KMS-11 (cell line): ENCODE measurements at regions not wholly inside any gene's neighbourhood (a gene's known extent, or its start where the extent isn't known, plus 50 kb on each side); places are given as distances from the start of the nearest gene placed in this dataset.

Experiments used
- H2AFZ ChIP-seq: fragments of 200-600 bp; sonication (generic); 2 replicates; pipeline ENCODE4 v1.6.1; 2016; ENCODE audit warnings: antibody characterized with exemption, mixed run types, low read depth
- H3K27ac ChIP-seq: fragments of 200-600 bp; sonication (generic); 2 replicates; pipeline ENCODE4 v1.6.1; 2016; ENCODE audit warnings: mild to moderate bottlenecking, mixed run types
- H3K27me3 ChIP-seq: fragments of 200-600 bp; sonication (generic); 2 replicates; pipeline ENCODE4 v1.6.1; 2017; ENCODE audit warnings: mild to moderate bottlenecking, low read depth, mixed run types, moderate library complexity; ENCODE audit not compliant: insufficient read depth
- H3K36me3 ChIP-seq: fragments of 200-600 bp; sonication (generic); 2 replicates; pipeline ENCODE4 v1.6.1; 2017; ENCODE audit warnings: mild to moderate bottlenecking, mixed run types; ENCODE audit not compliant: insufficient read depth
- H3K4me1 ChIP-seq: fragments of 200-600 bp; sonication (generic); 2 replicates; pipeline ENCODE4 v1.6.1; 2016; ENCODE audit warnings: mild to moderate bottlenecking, low read depth, mixed run types; ENCODE audit not compliant: poor library complexity, severe bottlenecking
- H3K4me2 ChIP-seq: fragments of 200-600 bp; sonication (generic); 2 replicates; pipeline ENCODE4 v1.7.0; 2016; ENCODE audit warnings: mild to moderate bottlenecking, mixed run types
- H3K4me3 ChIP-seq: fragments of 200-600 bp; sonication (generic); IDR thresholded peaks from 2 replicates; pipeline ENCODE4 v1.6.1; 2017; ENCODE audit warnings: low read depth, low read length, mixed read lengths; ENCODE audit not compliant: insufficient read depth
- H3K79me2 ChIP-seq: fragments of 200-600 bp; sonication (generic); 2 replicates; pipeline ENCODE4 v1.6.1; 2016; ENCODE audit warnings: low read depth, mixed run types; ENCODE audit not compliant: insufficient read depth
- H3K9ac ChIP-seq: fragments of 200-600 bp; sonication (generic); 2 replicates; pipeline ENCODE4 v1.6.1; 2016; ENCODE audit warnings: mild to moderate bottlenecking, mixed run types
- H4K20me1 ChIP-seq: fragments of 200-600 bp; sonication (generic); 2 replicates; pipeline ENCODE4 v1.6.1; 2016; ENCODE audit warnings: mild to moderate bottlenecking, mixed run types; ENCODE audit not compliant: insufficient read depth
- TF ChIP-seq, protein P1 (sequence below): fragments of 200-600 bp; sonication (generic); conservative IDR thresholded peaks from 2 replicates; pipeline ENCODE4 v1.6.1; 2017; ENCODE audit warnings: low read depth, mild to moderate bottlenecking, antibody characterized with exemption, low read length, moderate library complexity, mixed read lengths

DNA sequence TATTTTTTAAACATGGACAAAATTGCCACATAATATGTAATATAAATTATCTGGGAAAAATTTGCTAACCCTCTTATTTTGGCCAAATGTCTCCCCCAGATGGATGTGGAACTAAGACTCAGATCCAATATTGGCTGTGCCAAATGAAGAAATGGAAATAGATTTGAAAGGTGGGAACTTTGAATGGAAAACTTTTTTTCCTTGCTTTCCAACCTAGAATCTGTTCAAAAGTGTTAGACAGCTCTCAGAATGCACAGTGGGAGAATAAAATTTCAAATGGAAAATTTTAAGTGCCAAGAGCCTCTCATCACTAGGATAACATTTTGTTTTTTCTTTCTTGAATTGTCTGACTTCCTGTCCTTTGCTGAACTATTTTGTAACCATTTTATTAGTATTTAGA, 142.6 kb upstream of the GAS1 start:
- Histone ChIP-seq H3K4me3 (no peak overlapping the region), H3K4me2 (no peak overlapping the region), H3K4me1 (no peaks in the 10 kb centered on the region), H4K20me1 (no peaks in the 10 kb centered on the region), H2AFZ (no peak overlapping the region), H3K27ac (no peak overlapping the region), H3K9ac (no peak overlapping the region), H3K36me3 (no peaks in the 10 kb centered on the region; the same call in 1 of the 2 replicates), H3K27me3 (no peaks in the 10 kb centered on the region), H3K79me2 (no peaks in the 10 kb centered on the region)
- TF ChIP-seq, protein P1, sequence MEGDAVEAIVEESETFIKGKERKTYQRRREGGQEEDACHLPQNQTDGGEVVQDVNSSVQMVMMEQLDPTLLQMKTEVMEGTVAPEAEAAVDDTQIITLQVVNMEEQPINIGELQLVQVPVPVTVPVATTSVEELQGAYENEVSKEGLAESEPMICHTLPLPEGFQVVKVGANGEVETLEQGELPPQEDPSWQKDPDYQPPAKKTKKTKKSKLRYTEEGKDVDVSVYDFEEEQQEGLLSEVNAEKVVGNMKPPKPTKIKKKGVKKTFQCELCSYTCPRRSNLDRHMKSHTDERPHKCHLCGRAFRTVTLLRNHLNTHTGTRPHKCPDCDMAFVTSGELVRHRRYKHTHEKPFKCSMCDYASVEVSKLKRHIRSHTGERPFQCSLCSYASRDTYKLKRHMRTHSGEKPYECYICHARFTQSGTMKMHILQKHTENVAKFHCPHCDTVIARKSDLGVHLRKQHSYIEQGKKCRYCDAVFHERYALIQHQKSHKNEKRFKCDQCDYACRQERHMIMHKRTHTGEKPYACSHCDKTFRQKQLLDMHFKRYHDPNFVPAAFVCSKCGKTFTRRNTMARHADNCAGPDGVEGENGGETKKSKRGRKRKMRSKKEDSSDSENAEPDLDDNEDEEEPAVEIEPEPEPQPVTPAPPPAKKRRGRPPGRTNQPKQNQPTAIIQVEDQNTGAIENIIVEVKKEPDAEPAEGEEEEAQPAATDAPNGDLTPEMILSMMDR, result no peak

DNA sequence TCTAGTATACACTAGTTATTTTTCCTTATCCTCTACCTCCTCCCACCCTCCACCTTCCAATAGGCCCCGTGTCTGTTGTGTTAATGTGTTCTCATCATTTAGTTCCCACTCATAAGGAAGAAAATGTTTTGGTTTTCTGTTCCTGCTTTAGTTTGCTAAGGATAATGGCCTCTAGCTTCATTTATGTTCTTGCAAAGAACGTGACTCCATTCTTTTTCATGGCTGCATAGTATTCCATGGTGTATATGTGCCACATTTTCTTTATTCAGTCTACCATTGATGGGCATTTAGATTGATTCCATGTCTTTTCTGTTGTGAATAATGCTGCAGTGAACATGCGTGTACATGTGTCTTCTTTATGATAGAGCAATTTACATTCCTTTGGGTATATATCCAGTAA, 146.5 kb upstream of the GAS1 start:
- TF ChIP-seq, protein P1, result no peak
- Histone ChIP-seq H3K36me3 (no peaks in the 10 kb centered on the region; the same call in 1 of the 2 replicates), H3K4me2 (no peak overlapping the region), H4K20me1 (no peaks in the 10 kb centered on the region), H2AFZ (no peak overlapping the region), H3K27me3 (no peaks in the 10 kb centered on the region), H3K79me2 (no peaks in the 10 kb centered on the region), H3K27ac (no peak overlapping the region), H3K9ac (no peak overlapping the region), H3K4me3 (no peak overlapping the region), H3K4me1 (no peaks in the 10 kb centered on the region)

DNA sequence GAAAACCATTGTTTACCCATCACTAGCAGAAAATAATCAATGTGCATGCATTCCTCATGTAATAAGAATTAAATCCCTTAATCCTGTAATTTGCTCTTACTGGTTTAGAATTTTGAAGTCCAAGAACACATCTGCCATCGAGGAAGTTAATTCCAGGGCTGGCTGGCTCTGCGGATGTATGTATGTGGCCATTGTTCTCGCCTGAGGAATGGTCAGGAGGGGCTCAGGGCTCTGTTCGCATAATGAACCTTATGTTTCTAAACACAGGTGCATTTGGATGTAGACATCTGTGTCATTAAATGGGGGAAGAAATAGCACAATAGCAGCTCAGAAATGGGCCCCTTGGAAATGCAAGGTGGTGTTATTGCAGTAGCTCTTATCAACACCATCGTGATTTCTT, 148.6 kb upstream of the GAS1 start:
- Histone ChIP-seq H3K9ac (no peak overlapping the region), H2AFZ (no peak overlapping the region), H3K79me2 (no peaks in the 10 kb centered on the region), H3K36me3 (no peaks in the 10 kb centered on the region), H3K27ac (no peak overlapping the region), H3K27me3 (no peaks in the 10 kb centered on the region), H3K4me2 (no peak overlapping the region), H4K20me1 (no peaks in the 10 kb centered on the region), H3K4me3 (no peak overlapping the region), H3K4me1 (no peaks in the 10 kb centered on the region)
- TF ChIP-seq, protein P1, result no peak

DNA sequence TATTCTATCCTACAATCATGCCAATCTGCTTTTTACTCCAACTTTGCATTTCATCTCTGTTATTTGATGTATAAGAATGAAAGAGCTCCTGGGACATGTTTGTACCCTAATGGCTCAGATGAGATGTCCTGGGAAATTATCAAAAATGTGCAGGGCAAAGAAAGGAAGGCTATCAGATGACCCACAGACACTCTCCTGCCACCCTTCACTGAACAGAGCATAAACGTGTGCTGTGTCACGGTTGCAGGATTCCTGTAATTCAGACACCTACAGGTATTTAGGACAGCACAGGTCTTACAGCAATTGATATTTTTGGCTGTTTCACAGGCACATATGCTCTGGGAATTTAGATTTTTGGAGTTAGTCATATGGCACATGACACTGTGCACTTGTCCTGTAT, 149.2 kb upstream of the GAS1 start:
- Histone ChIP-seq H3K27me3 (no peaks in the 10 kb centered on the region), H3K4me3 (no peak overlapping the region), H3K4me1 (no peaks in the 10 kb centered on the region), H4K20me1 (no peaks in the 10 kb centered on the region), H2AFZ (no peak overlapping the region), H3K36me3 (no peaks in the 10 kb centered on the region), H3K27ac (no peak overlapping the region), H3K9ac (no peak overlapping the region), H3K79me2 (no peaks in the 10 kb centered on the region), H3K4me2 (no peak overlapping the region)
- TF ChIP-seq, protein P1, result no peak

DNA sequence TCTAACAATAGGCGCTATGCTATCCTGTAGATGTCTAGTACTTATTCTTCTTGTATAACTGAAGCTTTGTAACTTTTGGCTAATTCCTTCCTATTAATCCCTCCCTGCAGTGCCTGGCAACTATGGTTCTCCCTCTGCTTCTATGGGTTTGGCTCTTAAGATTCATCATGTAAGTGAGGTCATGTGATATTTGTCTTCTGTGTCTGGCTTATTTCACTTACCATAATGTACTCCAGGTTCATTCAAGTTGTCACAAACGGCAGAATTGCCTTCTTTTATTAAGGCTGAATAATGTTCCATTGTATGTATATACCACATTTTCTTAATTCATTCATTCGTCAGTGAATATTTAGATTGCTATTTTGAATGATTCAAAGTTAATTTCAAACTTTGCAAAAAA, 149.9 kb upstream of the GAS1 start:
- H3K36me3 ChIP-seq, result no peaks in the 10 kb centered on the region
- H3K79me2 ChIP-seq, result no peaks in the 10 kb centered on the region
- no peaks in the 10 kb centered on the region for H3K27me3 ChIP-seq
- no peak overlapping the region for H3K4me2 ChIP-seq
- H3K4me3 ChIP-seq, result no peak overlapping the region
- no peaks in the 10 kb centered on the region for H4K20me1 ChIP-seq
- no peak overlapping the region for H3K27ac ChIP-seq
- H3K9ac ChIP-seq, result no peak overlapping the region
- no peak overlapping the region for H2AFZ ChIP-seq
- no peaks in the 10 kb centered on the region for H3K4me1 ChIP-seq
- TF ChIP-seq, protein P1, result no peak
